K562 (cell line): ENCODE measurements at regions not wholly inside any gene's neighbourhood (a gene's known extent, or its start where the extent isn't known, plus 50 kb on each side); places are given as distances from the start of the nearest gene placed in this dataset.

Source experiments
- BRF2 ChIP-seq: IDR thresholded peaks from 3 replicates; pipeline ENCODE4 v1.6.1; 2011; ENCODE audit warnings: borderline replicate concordance, mild to moderate bottlenecking; ENCODE audit not compliant: insufficient read length, insufficient read depth
- MTF1 ChIP-seq: fragments of 250-450 bp; sonication (Bioruptor Pico); IDR thresholded peaks from 2 replicates; pipeline ENCODE4 v1.9.0; 2021; ENCODE audit warnings: moderate library complexity, mild to moderate bottlenecking, inconsistent platforms, borderline replicate concordance
- POLR2AphosphoS2 ChIP-seq: IDR thresholded peaks from 2 replicates; pipeline ENCODE4 v1.6.1; 2012; ENCODE audit warnings: low read length, improper control_type of control experiment
- POLR3A ChIP-seq: IDR thresholded peaks from 2 replicates; pipeline ENCODE4 v1.6.1; 2011; ENCODE audit warnings: borderline replicate concordance, mild to moderate bottlenecking, moderate library complexity; ENCODE audit not compliant: insufficient read length, insufficient read depth; ENCODE audit errors: extremely low read depth
- ZC3H4 ChIP-seq: sonication (generic); formaldehyde crosslinking; IDR thresholded peaks from 2 replicates; pipeline ENCODE4 v1.9.0; 2021; ENCODE audit warnings: missing genetic modification reagents, borderline replicate concordance
- TF ChIP-seq, protein P1 (sequence below): sonication (generic); formaldehyde crosslinking; IDR thresholded peaks from 2 replicates; pipeline ENCODE4 v1.8.1; 2023; ENCODE audit warnings: mild to moderate bottlenecking, missing genetic modification reagents

GRCh38 chr18:77762014-77762413, 512.4 kb downstream of the GALR1 start:
- TF ChIP-seq POLR2AphosphoS2 (no peak), ZC3H4 (CRISPR knock-in tag) (no peak), POLR3A (no peak), BRF2 (no peak), MTF1 (no peak)
- TF ChIP-seq, protein P1, sequence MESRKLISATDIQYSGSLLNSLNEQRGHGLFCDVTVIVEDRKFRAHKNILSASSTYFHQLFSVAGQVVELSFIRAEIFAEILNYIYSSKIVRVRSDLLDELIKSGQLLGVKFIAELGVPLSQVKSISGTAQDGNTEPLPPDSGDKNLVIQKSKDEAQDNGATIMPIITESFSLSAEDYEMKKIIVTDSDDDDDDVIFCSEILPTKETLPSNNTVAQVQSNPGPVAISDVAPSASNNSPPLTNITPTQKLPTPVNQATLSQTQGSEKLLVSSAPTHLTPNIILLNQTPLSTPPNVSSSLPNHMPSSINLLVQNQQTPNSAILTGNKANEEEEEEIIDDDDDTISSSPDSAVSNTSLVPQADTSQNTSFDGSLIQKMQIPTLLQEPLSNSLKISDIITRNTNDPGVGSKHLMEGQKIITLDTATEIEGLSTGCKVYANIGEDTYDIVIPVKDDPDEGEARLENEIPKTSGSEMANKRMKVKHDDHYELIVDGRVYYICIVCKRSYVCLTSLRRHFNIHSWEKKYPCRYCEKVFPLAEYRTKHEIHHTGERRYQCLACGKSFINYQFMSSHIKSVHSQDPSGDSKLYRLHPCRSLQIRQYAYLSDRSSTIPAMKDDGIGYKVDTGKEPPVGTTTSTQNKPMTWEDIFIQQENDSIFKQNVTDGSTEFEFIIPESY (CRISPR knock-in tag): no peak
